H1 (cell line): ENCODE measurements at regions not wholly inside any gene's neighbourhood (a gene's known extent, or its start where the extent isn't known, plus 50 kb on each side); places are given as distances from the start of the nearest gene placed in this dataset.

Experiments
- CTCF ChIA-PET: fragments of 300-600 bp; sonication (Branson Sonifier 250); formaldehyde crosslinking; loops from one replicate; lab custom pipeline; 2021; ENCODE audit not compliant: partially characterized antibody; lab: Charles Lee
- POLR2A ChIA-PET: fragments of 300-600 bp; sonication (Branson Sonifier 250); formaldehyde crosslinking; loops from one replicate; lab custom pipeline; 2021; ENCODE audit warnings: inconsistent platforms; ENCODE audit not compliant: partially characterized antibody; lab: Charles Lee
- DNase-seq, 2 experiments: peaks; one replicate each; pipeline versions ENCODE4 v3.0.0 to v3.0.0-alpha.2; 2010 to 2022; ENCODE audit warnings: low spot score in 2 of 2, low read depth in 1 of 2, mixed read lengths in 1 of 2
- FAIRE-seq: peaks from 2 replicates; lab custom pipeline; 2011; peaks lifted over from hg19 to GRCh38; lab: Jason Lieb, UNC
- H2AFZ ChIP-seq: 2 replicates; pipeline ENCODE4 v1.8.1; 2012; ENCODE audit warnings: low read length, inconsistent platforms
- H2AK5ac ChIP-seq: 2 replicates; pipeline ENCODE4 v1.6.1; 2013; ENCODE audit warnings: low read depth, low read length
- H2BK120ac ChIP-seq: replicated peaks from 2 replicates; pipeline ENCODE3; 2013; ENCODE audit warnings: low read depth, low read length, inconsistent platforms
- H2BK12ac ChIP-seq: 2 replicates; pipeline ENCODE4 v1.6.1; 2013; ENCODE audit warnings: low read depth, low read length
- H2BK15ac ChIP-seq: 2 replicates; pipeline ENCODE4 v1.6.1; 2013; ENCODE audit warnings: low read length
- H2BK20ac ChIP-seq: 2 replicates; pipeline ENCODE4 v1.6.1; 2013; ENCODE audit warnings: low read length
- H2BK5ac ChIP-seq: 2 replicates; pipeline ENCODE4 v1.6.1; 2013; ENCODE audit warnings: low read depth, low read length
- H3K14ac ChIP-seq: 2 replicates; pipeline ENCODE4 v1.6.1; 2013; ENCODE audit warnings: inconsistent platforms; ENCODE audit not compliant: insufficient read length
- H3K18ac ChIP-seq: 2 replicates; pipeline ENCODE4 v1.6.1; 2013; ENCODE audit warnings: low read length; ENCODE audit errors: extremely low read depth
- H3K23ac ChIP-seq: 2 replicates; pipeline ENCODE4 v1.6.1; 2013; ENCODE audit warnings: inconsistent platforms; ENCODE audit not compliant: insufficient read length
- H3K23me2 ChIP-seq: 2 replicates; pipeline ENCODE4 v1.6.1; 2013; ENCODE audit warnings: low read depth, low read length
- H3K27ac ChIP-seq: 2 replicates; pipeline ENCODE4 v1.6.1; 2011; ENCODE audit warnings: low read depth, low read length, inconsistent platforms
- H3K27me3 ChIP-seq, 4 experiments: replicated peaks in 1 of 4; 1 replicate in 1 of 4; 2 replicates in 3 of 4; pipeline versions ENCODE4 v1.6.1 to v1.8.1; 2011 to 2013; ENCODE audit warnings: low read length in 3 of 4, mild to moderate bottlenecking in 3 of 4, inconsistent platforms in 2 of 4, mixed read lengths in 2 of 4, moderate library complexity in 1 of 4; ENCODE audit not compliant: control insufficient read depth in 3 of 4, insufficient read depth in 3 of 4; ENCODE audit errors: extremely low read depth in 1 of 4
- H3K36me3 ChIP-seq, 4 experiments: 2 replicates each; pipeline versions ENCODE4 v1.6.1 to v1.8.1; 2011 to 2013; ENCODE audit warnings: mild to moderate bottlenecking in 4 of 4, low read length in 3 of 4, moderate library complexity in 2 of 4, control low read depth in 1 of 4, inconsistent platforms in 1 of 4; ENCODE audit not compliant: insufficient read depth in 4 of 4, control insufficient read depth in 2 of 4
- H3K4ac ChIP-seq: replicated peaks from 2 replicates; pipeline ENCODE3; 2013; ENCODE audit warnings: low read length, low read depth, mixed read lengths, inconsistent platforms; ENCODE audit not compliant: insufficient read length
- H3K4me1 ChIP-seq, 4 experiments: replicated peaks in 1 of 4; 1 replicate in 1 of 4; 2 replicates in 3 of 4; pipeline versions ENCODE4 v1.6.1 to v1.8.1; 2011 to 2013; ENCODE audit warnings: low read length in 3 of 4, inconsistent platforms in 2 of 4, mixed read lengths in 1 of 4; ENCODE audit not compliant: insufficient read depth in 4 of 4, control insufficient read depth in 3 of 4
- H3K4me2 ChIP-seq, 2 experiments: 2 replicates each; pipeline versions ENCODE4 v1.6.1 to v1.8.1; 2011 to 2013; ENCODE audit warnings: low read depth in 2 of 2, low read length in 2 of 2, control low read depth in 1 of 2, inconsistent platforms in 1 of 2, mild to moderate bottlenecking in 1 of 2; ENCODE audit not compliant: insufficient read depth in 1 of 2
- H3K4me3 ChIP-seq, 4 experiments: fragments of 200-600, 300-600 bp in 1 of 4; sonication (generic), shearing (Covaris generic), sonication (Bioruptor Twin) in 1 of 4; 2 replicates each; pipeline versions ENCODE4 v1.5.1 to v1.8.1; 2011 to 2016; ENCODE audit warnings: low read length in 4 of 4, low read depth in 3 of 4, control low read depth in 2 of 4, inconsistent platforms in 2 of 4, mild to moderate bottlenecking in 2 of 4, mixed read lengths in 1 of 4, moderate library complexity in 1 of 4; ENCODE audit not compliant: insufficient read depth in 2 of 4; ENCODE audit errors: extremely low read depth in 1 of 4
- H3K56ac ChIP-seq: replicated peaks from 2 replicates; pipeline ENCODE3; 2013; ENCODE audit warnings: low read depth, mild to moderate bottlenecking, mixed read lengths, low read length, inconsistent platforms; ENCODE audit not compliant: insufficient read length
- H3K79me1 ChIP-seq: 2 replicates; pipeline ENCODE4 v1.6.1; 2013; ENCODE audit warnings: low read depth, low read length, control low read depth
- H3K79me2 ChIP-seq, 2 experiments: 2 replicates each; pipeline versions ENCODE4 v1.6.1 to v1.8.1; 2012 to 2013; ENCODE audit warnings: low read length in 2 of 2, mild to moderate bottlenecking in 2 of 2, inconsistent platforms in 1 of 2; ENCODE audit not compliant: insufficient read depth in 2 of 2, control insufficient read depth in 1 of 2
- H3K9ac ChIP-seq, 4 experiments: replicated peaks in 1 of 4; 1 replicate in 1 of 4; 2 replicates in 3 of 4; pipeline versions ENCODE4 v1.6.1 to v1.8.1; 2011 to 2013; ENCODE audit warnings: low read depth in 3 of 4, low read length in 3 of 4, control low read depth in 2 of 4, mild to moderate bottlenecking in 2 of 4, moderate library complexity in 2 of 4, inconsistent platforms in 1 of 4; ENCODE audit errors: extremely low read depth in 1 of 4
- H3K9me3 ChIP-seq, 2 experiments: 2 replicates each; pipeline versions ENCODE4 v1.6.1 to v1.8.1; 2012 to 2013; ENCODE audit warnings: mild to moderate bottlenecking in 2 of 2, moderate library complexity in 2 of 2, control low read depth in 1 of 2, inconsistent platforms in 1 of 2, low read depth in 1 of 2, low read length in 1 of 2, mixed read lengths in 1 of 2; ENCODE audit not compliant: insufficient read depth in 2 of 2
- H4K20me1 ChIP-seq, 2 experiments: replicated peaks in 1 of 2; 2 replicates each; pipeline versions ENCODE3 to v1.8.1; 2011 to 2013; ENCODE audit warnings: inconsistent platforms in 2 of 2, low read length in 2 of 2, mild to moderate bottlenecking in 1 of 2; ENCODE audit not compliant: insufficient read depth in 2 of 2, control insufficient read depth in 1 of 2
- H4K5ac ChIP-seq: 2 replicates; pipeline ENCODE4 v1.6.1; 2013; ENCODE audit warnings: low read length, low read depth, mixed read lengths, inconsistent platforms; ENCODE audit not compliant: insufficient read length
- H4K8ac ChIP-seq: 2 replicates; pipeline ENCODE4 v1.8.0; 2013; ENCODE audit warnings: mild to moderate bottlenecking, moderate library complexity, low read length, inconsistent platforms; ENCODE audit not compliant: insufficient read depth; ENCODE audit errors: extremely low read depth
- H4K91ac ChIP-seq: replicated peaks from 2 replicates; pipeline ENCODE3; 2013; ENCODE audit warnings: low read length, mixed read lengths, inconsistent platforms; ENCODE audit not compliant: insufficient read length
- ATF2 ChIP-seq: IDR thresholded peaks from 2 replicates; pipeline ENCODE4 v1.6.1; 2012; ENCODE audit warnings: low read length, inconsistent platforms
- EGR1 ChIP-seq: IDR thresholded peaks from 2 replicates; pipeline ENCODE4 v1.6.1; 2011; ENCODE audit warnings: low read depth, low read length, borderline replicate concordance
- EP300 ChIP-seq, 2 experiments: IDR thresholded peaks; 1 replicate in 1 of 2; 2 replicates in 1 of 2; pipeline ENCODE4 v1.6.1; 2011 to 2012; ENCODE audit warnings: low read depth in 2 of 2, low read length in 2 of 2, mild to moderate bottlenecking in 2 of 2, borderline replicate concordance in 1 of 2, inconsistent platforms in 1 of 2, moderate library complexity in 1 of 2
- EZH2 ChIP-seq: fragments of 200-600 bp; sonication (generic); IDR thresholded peaks from 2 replicates; pipeline ENCODE4 v1.7.1; 2012; ENCODE audit warnings: low read depth, mild to moderate bottlenecking, moderate library complexity, low read length, inconsistent platforms; ENCODE audit not compliant: severe bottlenecking
- KDM5A ChIP-seq: fragments of 200-600 bp; IDR thresholded peaks from 2 replicates; pipeline ENCODE4 v1.7.1; 2012; ENCODE audit warnings: mild to moderate bottlenecking, low read length, inconsistent platforms, mixed read lengths
- RAD21 ChIP-seq, 2 experiments: IDR thresholded peaks in 1 of 2; conservative IDR thresholded peaks in 1 of 2; 2 replicates each; pipeline ENCODE4 v1.6.1; 2011; ENCODE audit warnings: low read depth in 2 of 2, low read length in 2 of 2, improper control_type of control experiment in 1 of 2, inconsistent platforms in 1 of 2, mild to moderate bottlenecking in 1 of 2, moderate library complexity in 1 of 2
- SAP30 ChIP-seq: fragments of 300-600 bp; sonication (generic); IDR thresholded peaks from 2 replicates; pipeline ENCODE4 v1.7.1; 2012; ENCODE audit warnings: low read length, moderate library complexity, mild to moderate bottlenecking, inconsistent platforms; ENCODE audit not compliant: insufficient read depth, insufficient replicate concordance
- TCF12 ChIP-seq: IDR thresholded peaks from 2 replicates; pipeline ENCODE4 v1.6.1; 2011; ENCODE audit warnings: low read depth, mild to moderate bottlenecking, low read length
- WGBS, 2 experiments: shearing (Covaris generic) in 1 of 2; methylation state at CpG; one replicate each; pipeline versions ENCODE4 v1.1.6 to v1.1.7; 2013 to 2015; ENCODE audit warnings: low lambda C conversion rate in 2 of 2, mixed read lengths in 2 of 2, inconsistent platforms in 1 of 2, low coverage in 1 of 2, missing lambda C conversion rate in 1 of 2; ENCODE audit not compliant: insufficient replicate concordance in 2 of 2, insufficient coverage in 1 of 2, insufficient read length in 1 of 2; ENCODE audit errors: extremely low coverage in 1 of 2, missing lambda C conversion rate in 1 of 2; 5-methylcytosine and 5-hydroxymethylcytosine counted together

- Histone ChIP-seq H3K23ac (no peak overlapping the region), H4K5ac (no peak overlapping the region), H3K27ac (no peak overlapping the region), H2BK12ac (no peak overlapping the region), H3K79me1 (no peaks in the 10 kb centered on the region), H3K4ac (no peak overlapping the region), H4K91ac (no peak overlapping the region), H2BK20ac (no peak overlapping the region), H4K8ac (no peak overlapping the region), H3K9ac (no peak overlapping the region), H4K20me1 (no peaks in the 10 kb centered on the region), H2BK15ac (no peak overlapping the region), H3K4me2 (no peak overlapping the region), H3K4me3 (no peak overlapping the region), H3K27me3 (no peaks in the 10 kb centered on the region), H2BK120ac (no peak overlapping the region), H3K14ac (no peak overlapping the region), H3K56ac (peak overlapping the region; percentile 67), H2BK5ac (no peak overlapping the region), H3K36me3 (no peaks in the 10 kb centered on the region), H3K23me2 (no peaks in the 10 kb centered on the region), H3K18ac (no peak overlapping the region), H3K9me3 (no peaks in the 10 kb centered on the region), H3K4me1 (no peaks in the 10 kb centered on the region), H2AK5ac (no peak overlapping the region), H2AFZ (no peak overlapping the region), H3K79me2 (no peaks in the 10 kb centered on the region)
- ChIA-PET CTCF (no interaction called here), POLR2A (no interaction called here)
- TF ChIP-seq ATF2 (no peak), RAD21 (IDR thresholded peaks at IDR 0.05 in 1 of 2, conservative IDR thresholded peaks at IDR 0.05 in 1 of 2; ENCODE audit: low read depth in 2 of 2, low read length in 2 of 2) (no peak), KDM5A (no peak), EGR1 (no peak), TCF12 (no peak), EP300 (IDR thresholded peaks at IDR 0.05; ENCODE audit: borderline replicate concordance in 1 of 2, low read depth in 2 of 2, low read length in 2 of 2) (no peak), EZH2 (no peak), SAP30 (no peak)
- WGBS, 2 experiments = 86% methylated on average over 3 of the region's 4 CpGs; no CpG with 5 or more reads in 1 of the 2 experiments
- no peak for FAIRE-seq
- no peak for DNase-seq
These were observed 2329.5 kb downstream of the MAT2B start for GRCh38 chr5:165834891-165835290.
